Hepatocyte (in vitro differentiated cells): ENCODE measurements at regions not wholly inside any gene's neighbourhood (a gene's known extent, or its start where the extent isn't known, plus 50 kb on each side); places are given as distances from the start of the nearest gene placed in this dataset.
A peak's percentile ranks its signal among the peaks of the same experiment; 100 is the strongest.

Experiments used
- DNase-seq: peaks from one replicate; pipeline ENCODE4 v3.0.0-alpha.2; 2016; ENCODE audit warnings: low spot score
- H2AFZ ChIP-seq: fragments of 200-600 bp; sonication (generic); 2 replicates; pipeline ENCODE4 v1.6.0; 2016; ENCODE audit warnings: antibody characterized with exemption, mild to moderate bottlenecking
- H3K27ac ChIP-seq: fragments of 200-600 bp; sonication (generic); 2 replicates; pipeline ENCODE4 v1.5.1; 2016; ENCODE audit warnings: mild to moderate bottlenecking
- H3K27me3 ChIP-seq: fragments of 200-600 bp; sonication (generic); 2 replicates; pipeline ENCODE4 v1.6.1; 2016
- H3K36me3 ChIP-seq: fragments of 200-600 bp; sonication (generic); replicated peaks from 2 replicates; pipeline ENCODE4 v1.5.1; 2016; ENCODE audit warnings: low read depth; ENCODE audit not compliant: insufficient read depth
- H3K4me1 ChIP-seq: fragments of 200-600 bp; sonication (generic); 2 replicates; pipeline ENCODE4 v1.5.1; 2016; ENCODE audit warnings: mild to moderate bottlenecking, moderate library complexity; ENCODE audit not compliant: insufficient read depth
- H3K4me2 ChIP-seq: fragments of 200-600 bp; sonication (generic); 2 replicates; pipeline ENCODE4 v1.6.0; 2016
- H3K4me3 ChIP-seq: fragments of 200-600 bp; sonication (generic); 2 replicates; pipeline ENCODE4 v1.5.1; 2016; ENCODE audit warnings: mild to moderate bottlenecking
- H3K79me2 ChIP-seq: fragments of 200-600 bp; sonication (generic); 2 replicates; pipeline ENCODE4 v1.6.0; 2017; ENCODE audit warnings: mild to moderate bottlenecking
- H3K9me2 ChIP-seq: fragments of 200-600 bp; sonication (generic); replicated peaks from 2 replicates; pipeline ENCODE4 v1.6.0; 2017; ENCODE audit warnings: mild to moderate bottlenecking; ENCODE audit not compliant: insufficient read depth
- H3K9me3 ChIP-seq: fragments of 200-600 bp; sonication (generic); 2 replicates; pipeline ENCODE4 v1.5.1; 2016; ENCODE audit warnings: low read depth, mild to moderate bottlenecking
- H4K20me1 ChIP-seq: fragments of 200-600 bp; sonication (generic); 2 replicates; pipeline ENCODE4 v1.6.0; 2016; ENCODE audit warnings: mild to moderate bottlenecking; ENCODE audit not compliant: insufficient read depth, poor library complexity, severe bottlenecking
- EZH2 ChIP-seq: fragments of 200-600 bp; sonication (generic); IDR thresholded peaks from 2 replicates; pipeline ENCODE4 v1.6.1; 2016; ENCODE audit warnings: antibody characterized with exemption, mild to moderate bottlenecking, borderline replicate concordance
- EZH2phosphoT487 ChIP-seq: fragments of 200-600 bp; sonication (generic); IDR thresholded peaks from one replicate; pipeline ENCODE4 v1.6.1; 2018; ENCODE audit warnings: antibody characterized with exemption, mild to moderate bottlenecking, low read depth, moderate library complexity; ENCODE audit not compliant: unreplicated experiment, severe bottlenecking
- WGBS: methylation state at CpG from one replicate; pipeline ENCODE4 v1.1.6; 2016; ENCODE audit warnings: low lambda C conversion rate; ENCODE audit errors: missing lambda C conversion rate; 5-methylcytosine and 5-hydroxymethylcytosine counted together
- TF ChIP-seq, protein P1 (sequence below): fragments of 200-600 bp; sonication (generic); IDR thresholded peaks from 2 replicates; pipeline ENCODE4 v1.5.1; 2016; ENCODE audit warnings: antibody characterized with exemption, mild to moderate bottlenecking; ENCODE audit not compliant: poor library complexity

DNA sequence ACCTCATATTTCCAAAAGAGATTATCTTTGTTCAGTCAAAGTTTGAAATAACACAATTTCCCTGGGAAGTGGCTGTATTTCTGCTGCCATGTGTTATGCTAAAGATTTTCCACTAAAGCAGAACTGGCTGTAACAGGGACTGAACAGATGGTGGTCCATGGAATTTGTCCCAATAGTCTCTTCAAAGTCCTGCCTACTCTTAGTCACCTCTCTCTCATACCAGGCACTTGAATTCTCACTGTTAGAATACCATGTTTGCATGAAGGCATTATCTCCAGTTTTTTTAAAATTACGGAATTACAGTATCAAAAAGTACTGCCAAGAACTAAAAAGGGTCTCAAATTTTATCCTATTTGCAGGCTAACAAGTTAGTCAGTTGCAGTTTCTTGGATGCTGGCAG is 105.0 kb upstream of the HDDC2 start:
- Histone ChIP-seq H3K27me3 (no peaks in the 10 kb centered on the region), H3K36me3 (no peaks in the 10 kb centered on the region), H3K27ac (no peak overlapping the region), H3K9me3 (no peaks in the 10 kb centered on the region), H4K20me1 (no peaks in the 10 kb centered on the region), H3K4me3 (no peak overlapping the region), H3K9me2 (no peaks in the 10 kb centered on the region), H3K4me1 (no peaks in the 10 kb centered on the region), H3K79me2 (no peaks in the 10 kb centered on the region), H2AFZ (no peak overlapping the region), H3K4me2 (no peak overlapping the region)
- no peak for DNase-seq
- TF ChIP-seq EZH2phosphoT487 (no peak), EZH2 (no peak)
- TF ChIP-seq, protein P1, sequence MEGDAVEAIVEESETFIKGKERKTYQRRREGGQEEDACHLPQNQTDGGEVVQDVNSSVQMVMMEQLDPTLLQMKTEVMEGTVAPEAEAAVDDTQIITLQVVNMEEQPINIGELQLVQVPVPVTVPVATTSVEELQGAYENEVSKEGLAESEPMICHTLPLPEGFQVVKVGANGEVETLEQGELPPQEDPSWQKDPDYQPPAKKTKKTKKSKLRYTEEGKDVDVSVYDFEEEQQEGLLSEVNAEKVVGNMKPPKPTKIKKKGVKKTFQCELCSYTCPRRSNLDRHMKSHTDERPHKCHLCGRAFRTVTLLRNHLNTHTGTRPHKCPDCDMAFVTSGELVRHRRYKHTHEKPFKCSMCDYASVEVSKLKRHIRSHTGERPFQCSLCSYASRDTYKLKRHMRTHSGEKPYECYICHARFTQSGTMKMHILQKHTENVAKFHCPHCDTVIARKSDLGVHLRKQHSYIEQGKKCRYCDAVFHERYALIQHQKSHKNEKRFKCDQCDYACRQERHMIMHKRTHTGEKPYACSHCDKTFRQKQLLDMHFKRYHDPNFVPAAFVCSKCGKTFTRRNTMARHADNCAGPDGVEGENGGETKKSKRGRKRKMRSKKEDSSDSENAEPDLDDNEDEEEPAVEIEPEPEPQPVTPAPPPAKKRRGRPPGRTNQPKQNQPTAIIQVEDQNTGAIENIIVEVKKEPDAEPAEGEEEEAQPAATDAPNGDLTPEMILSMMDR, result no peak
- 96% methylated on average over 1 of the region's 1 CpG for WGBS

DNA sequence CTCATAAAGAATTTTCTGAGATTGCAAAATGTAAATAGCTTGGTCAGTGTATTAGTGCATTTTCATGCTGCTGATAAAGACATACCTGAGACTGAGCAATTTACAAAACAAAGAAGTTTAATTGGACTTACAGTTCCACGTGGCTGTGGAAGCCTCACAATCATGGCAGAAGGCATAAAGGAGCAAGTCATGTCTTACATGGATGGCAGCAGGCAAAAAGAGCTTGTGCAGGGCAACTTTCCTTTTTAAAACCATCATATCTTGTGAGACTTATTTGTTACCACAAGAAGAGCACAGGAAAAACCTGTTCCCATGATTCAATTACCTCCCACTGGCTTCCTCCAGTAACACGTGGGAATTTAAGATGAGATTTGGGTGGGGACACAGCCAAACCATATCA is 112.7 kb upstream of the HDDC2 start:
- H3K4me2 ChIP-seq, result no peak overlapping the region
- TF ChIP-seq EZH2phosphoT487 (no peak), EZH2 (no peak)
- TF ChIP-seq, protein P1, result no peak
- H3K27ac ChIP-seq, result no peak overlapping the region
- WGBS, result 83% methylated on average over 2 of the region's 2 CpGs
- DNase-seq, result no peak
- H3K27me3 ChIP-seq, result no peaks in the 10 kb centered on the region
- H3K9me2 ChIP-seq, result no peaks in the 10 kb centered on the region
- H3K36me3 ChIP-seq, result no peaks in the 10 kb centered on the region
- no peaks in the 10 kb centered on the region for H3K9me3 ChIP-seq
- no peaks in the 10 kb centered on the region for H3K4me1 ChIP-seq
- H2AFZ ChIP-seq, result no peak overlapping the region
- H4K20me1 ChIP-seq, result no peaks in the 10 kb centered on the region
- H3K79me2 ChIP-seq, result no peaks in the 10 kb centered on the region
- no peak overlapping the region for H3K4me3 ChIP-seq

DNA sequence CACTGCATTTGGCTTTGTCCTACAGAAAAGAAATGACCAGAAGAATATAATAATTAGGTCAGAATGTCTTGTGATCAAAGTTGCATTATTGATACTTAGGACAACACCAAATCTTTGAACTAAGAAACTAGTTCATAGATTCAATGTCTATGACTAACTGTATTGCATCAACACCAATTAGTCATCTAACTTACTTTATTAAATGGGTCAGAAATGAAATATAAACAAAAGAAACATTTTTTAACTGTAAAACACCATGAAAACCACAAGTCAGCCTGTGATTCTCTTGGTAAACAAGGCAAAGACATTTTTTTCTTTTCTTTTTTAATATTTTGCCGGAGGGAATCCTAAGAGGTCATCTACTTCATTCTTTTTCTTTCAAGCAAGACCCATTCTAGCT is 114.1 kb upstream of the HDDC2 start:
- H3K27ac ChIP-seq, result no peak overlapping the region
- DNase-seq, result no peak
- H2AFZ ChIP-seq, result no peak overlapping the region
- H3K9me2 ChIP-seq, result no peaks in the 10 kb centered on the region
- no peaks in the 10 kb centered on the region for H3K79me2 ChIP-seq
- no peaks in the 10 kb centered on the region for H3K4me1 ChIP-seq
- H3K27me3 ChIP-seq, result no peaks in the 10 kb centered on the region
- no peaks in the 10 kb centered on the region for H4K20me1 ChIP-seq
- H3K4me2 ChIP-seq, result no peak overlapping the region
- H3K4me3 ChIP-seq, result no peak overlapping the region
- H3K9me3 ChIP-seq, result no peaks in the 10 kb centered on the region
- H3K36me3 ChIP-seq, result no peaks in the 10 kb centered on the region
- TF ChIP-seq EZH2 (no peak), EZH2phosphoT487 (no peak)
- TF ChIP-seq, protein P1, result no peak
- 95% methylated on average over 1 of the region's 1 CpG for WGBS

DNA sequence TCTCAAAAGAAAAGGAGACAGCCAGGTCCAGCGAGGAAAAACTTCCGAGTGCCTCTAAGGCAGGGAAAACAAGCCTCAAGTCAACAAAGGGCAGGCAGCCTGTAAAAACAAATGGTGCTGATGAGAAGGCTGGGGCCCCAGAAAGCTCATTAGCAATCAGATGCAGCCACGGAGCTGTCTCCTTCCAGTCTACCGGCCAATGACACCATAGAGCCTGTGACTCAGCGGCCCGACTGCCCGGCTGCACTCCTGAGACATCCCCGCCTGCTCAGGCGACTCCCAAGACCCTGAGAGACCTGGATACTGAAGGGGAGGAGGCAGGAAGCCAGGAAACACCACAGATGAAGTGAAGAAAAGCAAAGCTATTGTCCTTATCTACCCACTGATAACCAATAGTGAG is 120.1 kb upstream of the HDDC2 start:
- WGBS, result 10% methylated on average over 9 of the region's 9 CpGs
- H2AFZ ChIP-seq, result peak overlapping the region; percentile 66
- TF ChIP-seq, protein P1, result no peak
- TF ChIP-seq EZH2 (no peak), EZH2phosphoT487 (no peak)
- no peaks in the 10 kb centered on the region for H3K79me2 ChIP-seq
- H3K27ac ChIP-seq, result no peak overlapping the region
- no peak overlapping the region for H3K4me3 ChIP-seq
- H4K20me1 ChIP-seq, result no peaks in the 10 kb centered on the region
- peak; percentile 49 for DNase-seq
- no peak overlapping the region for H3K4me2 ChIP-seq
- H3K9me3 ChIP-seq, result no peaks in the 10 kb centered on the region
- H3K9me2 ChIP-seq, result no peaks in the 10 kb centered on the region
- H3K4me1 ChIP-seq, result no peaks in the 10 kb centered on the region
- no peaks in the 10 kb centered on the region for H3K27me3 ChIP-seq
- H3K36me3 ChIP-seq, result no peaks in the 10 kb centered on the region
